Ovary (tissue), 3 donors: ENCODE measurements at regions not wholly inside any gene's neighbourhood (a gene's known extent, or its start where the extent isn't known, plus 50 kb on each side); places are given as distances from the start of the nearest gene placed in this dataset.

Source experiments
- EP300 ChIP-seq: sonication (generic); formaldehyde crosslinking; IDR thresholded peaks from one replicate; pipeline ENCODE4 v1.6.1; 2017; ENCODE audit warnings: antibody characterized with exemption
- POLR2A ChIP-seq: fragments of 450-650 bp; IDR thresholded peaks from one replicate; pipeline ENCODE4 v1.6.1; 2017; ENCODE audit warnings: antibody characterized with exemption, mild to moderate bottlenecking, moderate library complexity
- TF ChIP-seq, protein P1 (sequence below), 3 donors: fragments of 450-650 bp in 2 of 3; fragments of 200-600 bp in 1 of 3; IDR thresholded peaks; one replicate each; pipeline versions ENCODE4 v1.5.1 to v1.8.0; 2016 to 2022; ENCODE audit warnings: antibody characterized with exemption in 3 of 3, mild to moderate bottlenecking in 1 of 3
- donor health status: DM: no; HTN: no; CAD: no.

GRCh38 chr5:89377767-89378455 is 494.9 kb upstream of the MEF2C start:
- TF ChIP-seq, protein P1, sequence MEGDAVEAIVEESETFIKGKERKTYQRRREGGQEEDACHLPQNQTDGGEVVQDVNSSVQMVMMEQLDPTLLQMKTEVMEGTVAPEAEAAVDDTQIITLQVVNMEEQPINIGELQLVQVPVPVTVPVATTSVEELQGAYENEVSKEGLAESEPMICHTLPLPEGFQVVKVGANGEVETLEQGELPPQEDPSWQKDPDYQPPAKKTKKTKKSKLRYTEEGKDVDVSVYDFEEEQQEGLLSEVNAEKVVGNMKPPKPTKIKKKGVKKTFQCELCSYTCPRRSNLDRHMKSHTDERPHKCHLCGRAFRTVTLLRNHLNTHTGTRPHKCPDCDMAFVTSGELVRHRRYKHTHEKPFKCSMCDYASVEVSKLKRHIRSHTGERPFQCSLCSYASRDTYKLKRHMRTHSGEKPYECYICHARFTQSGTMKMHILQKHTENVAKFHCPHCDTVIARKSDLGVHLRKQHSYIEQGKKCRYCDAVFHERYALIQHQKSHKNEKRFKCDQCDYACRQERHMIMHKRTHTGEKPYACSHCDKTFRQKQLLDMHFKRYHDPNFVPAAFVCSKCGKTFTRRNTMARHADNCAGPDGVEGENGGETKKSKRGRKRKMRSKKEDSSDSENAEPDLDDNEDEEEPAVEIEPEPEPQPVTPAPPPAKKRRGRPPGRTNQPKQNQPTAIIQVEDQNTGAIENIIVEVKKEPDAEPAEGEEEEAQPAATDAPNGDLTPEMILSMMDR (IDR thresholded peaks at IDR 0.05), result no peak
- TF ChIP-seq POLR2A, result no peak
- no peak for TF ChIP-seq EP300
